ENCODE measurements at regions not wholly inside any gene's neighbourhood (a gene's known extent, or its start where the extent isn't known, plus 50 kb on each side); places are given as distances from the start of the nearest gene placed in this dataset.
A peak's percentile ranks its signal among the peaks of the same experiment; 100 is the strongest.

DNA sequence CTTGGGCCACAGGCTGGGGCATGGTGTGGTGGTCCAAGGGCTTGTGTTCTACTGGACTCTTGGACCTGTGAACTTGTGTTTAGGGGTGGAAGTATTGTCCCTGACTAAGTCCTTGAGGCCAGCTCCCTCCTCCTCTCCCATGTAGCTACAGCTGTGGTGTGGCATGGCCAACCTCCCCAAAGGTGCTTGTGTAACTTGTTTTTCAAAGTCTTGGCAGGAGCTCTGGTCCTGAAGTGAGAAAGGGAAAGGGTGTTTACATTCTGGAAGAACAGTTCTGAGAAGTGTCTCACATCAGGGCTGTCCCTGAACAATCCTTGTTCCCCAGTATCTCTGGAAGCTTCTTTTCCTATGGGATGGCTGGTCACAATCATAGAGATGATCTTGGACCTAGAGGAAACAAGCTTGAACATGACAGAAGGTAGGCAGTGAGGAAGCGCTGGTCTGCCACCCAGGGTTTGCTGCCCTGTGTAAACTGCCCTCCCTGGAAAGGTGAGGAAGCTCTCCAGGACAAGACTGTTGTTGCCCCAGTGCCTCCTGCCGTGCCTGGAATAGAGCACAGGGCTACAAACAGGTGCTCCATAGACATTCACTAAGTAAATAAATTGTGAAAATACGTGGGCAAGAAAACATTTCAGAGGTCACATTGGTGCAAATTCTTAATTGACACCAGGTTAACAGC lies 64.6 kb upstream of the KLF9 start:
- ATAC-seq (peak in 1 of 8 donors; percentile 1), DNase-seq (no peak)
- H3K4me1 ChIP-seq: peaks cover 34 to 85% (median 67%) of the 10 kb centered on the region in 9 donors
- no peaks in the 10 kb centered on the region for H3K36me3 ChIP-seq
- peak overlapping the region; percentile 76 to 94 (median 90) for H3K27ac ChIP-seq
- no peaks in the 10 kb centered on the region for H3K9me3 ChIP-seq
- no peaks in the 10 kb centered on the region for H3K27me3 ChIP-seq
- intact Hi-C loops (cut with DNase I): loop anchor here in 1 of 10 donors (5.0 kb wide), 1 partner anchor 57 kb away; no protein-coding TSS in a partner anchor
- 76 to 81% methylated on average over 3 of the region's 3 CpGs for WGBS, 2 donors
- no peak overlapping the region for H3K4me3 ChIP-seq
- TF ChIP-seq, protein P1, sequence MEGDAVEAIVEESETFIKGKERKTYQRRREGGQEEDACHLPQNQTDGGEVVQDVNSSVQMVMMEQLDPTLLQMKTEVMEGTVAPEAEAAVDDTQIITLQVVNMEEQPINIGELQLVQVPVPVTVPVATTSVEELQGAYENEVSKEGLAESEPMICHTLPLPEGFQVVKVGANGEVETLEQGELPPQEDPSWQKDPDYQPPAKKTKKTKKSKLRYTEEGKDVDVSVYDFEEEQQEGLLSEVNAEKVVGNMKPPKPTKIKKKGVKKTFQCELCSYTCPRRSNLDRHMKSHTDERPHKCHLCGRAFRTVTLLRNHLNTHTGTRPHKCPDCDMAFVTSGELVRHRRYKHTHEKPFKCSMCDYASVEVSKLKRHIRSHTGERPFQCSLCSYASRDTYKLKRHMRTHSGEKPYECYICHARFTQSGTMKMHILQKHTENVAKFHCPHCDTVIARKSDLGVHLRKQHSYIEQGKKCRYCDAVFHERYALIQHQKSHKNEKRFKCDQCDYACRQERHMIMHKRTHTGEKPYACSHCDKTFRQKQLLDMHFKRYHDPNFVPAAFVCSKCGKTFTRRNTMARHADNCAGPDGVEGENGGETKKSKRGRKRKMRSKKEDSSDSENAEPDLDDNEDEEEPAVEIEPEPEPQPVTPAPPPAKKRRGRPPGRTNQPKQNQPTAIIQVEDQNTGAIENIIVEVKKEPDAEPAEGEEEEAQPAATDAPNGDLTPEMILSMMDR (IDR thresholded peaks at IDR 0.05): no peak

- Histone ChIP-seq H3K4me3 (no peak overlapping the region), H3K27ac (peak overlapping the region in 6 of 10 donors; percentile 0 to 94 (median 88)), H3K4me1 (peaks cover 34 to 83% (median 62%) of the 10 kb centered on the region in 9 donors), H3K9me3 (no peaks in the 10 kb centered on the region), H3K36me3 (no peaks in the 10 kb centered on the region), H3K27me3 (no peaks in the 10 kb centered on the region)
- 40 to 47% methylated on average over 2 of the region's 2 CpGs for WGBS, 2 donors
- no peak for DNase-seq
- TF ChIP-seq, protein P1 (IDR thresholded peaks at IDR 0.05): no peak
- ATAC-seq: no peak
- intact Hi-C loops (cut with DNase I): loop anchor here in 1 of 10 donors (5.0 kb wide), 1 partner anchor 56 kb away; no protein-coding TSS in a partner anchor
Measured at GRCh38 chr9:70477907-70478480, 63.5 kb upstream of the KLF9 start.

DNA sequence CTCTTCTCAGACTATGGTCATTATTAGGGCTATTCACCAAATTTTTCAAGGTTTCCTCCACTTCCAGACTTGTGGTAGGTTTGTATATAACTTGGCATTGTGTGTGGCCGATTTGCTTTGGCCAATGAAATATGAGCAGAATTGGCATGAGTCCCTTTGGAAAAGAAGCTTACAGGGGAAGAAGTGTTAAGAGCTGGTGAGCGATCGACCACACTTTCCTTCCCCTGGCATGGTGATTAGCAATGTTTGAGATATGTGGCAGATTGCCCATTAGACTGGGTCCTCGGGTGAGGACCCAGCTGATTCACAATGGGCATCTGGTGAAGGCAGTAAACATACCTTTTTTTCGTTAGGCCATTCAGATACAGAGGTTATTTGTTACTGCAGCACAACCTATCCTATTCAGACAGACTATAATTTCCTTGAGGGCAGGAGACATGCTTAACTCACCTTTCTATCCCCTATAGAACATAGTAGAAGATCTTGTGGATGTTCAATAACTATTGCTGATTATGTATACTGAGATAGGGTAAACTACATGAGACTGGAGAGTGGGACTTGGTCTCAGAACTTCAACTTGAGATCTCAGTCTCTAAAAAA lies 62.8 kb upstream of the KLF9 start:
- ATAC-seq (no peak), DNase-seq (no peak)
- H3K4me3 ChIP-seq: no peak overlapping the region
- no peaks in the 10 kb centered on the region for H3K36me3 ChIP-seq
- H3K27ac ChIP-seq: peak overlapping the region in 1 of 10 donors; percentile 34
- H3K4me1 ChIP-seq: peaks cover 35 to 87% (median 70%) of the 10 kb centered on the region in 9 donors
- no peaks in the 10 kb centered on the region for H3K27me3 ChIP-seq
- H3K9me3 ChIP-seq: no peaks in the 10 kb centered on the region
- WGBS, 2 donors: 76 to 88% methylated on average over 5 of the region's 5 CpGs
- TF ChIP-seq, protein P1 (IDR thresholded peaks at IDR 0.05): no peak
- intact Hi-C loops (cut with DNase I): loop anchor here in 1 of 10 donors (5.0 kb wide), 1 partner anchor 55 kb away; no protein-coding TSS in a partner anchor

GRCh38 chr9:70475211-70475610 lies 60.8 kb upstream of the KLF9 start:
- DNase-seq: no peak
- H3K36me3 ChIP-seq: no peaks in the 10 kb centered on the region
- 32 to 39% methylated on average over 2 of the region's 2 CpGs for WGBS, 2 donors
- peak overlapping the region in 8 of 10 donors; percentile 11 to 64 (median 54) for H3K27ac ChIP-seq
- peaks cover 26 to 87% (median 68%) of the 10 kb centered on the region in 9 donors for H3K4me1 ChIP-seq
- peak in 2 of 8 donors; percentile 47 to 52 for ATAC-seq
- no peak overlapping the region for H3K4me3 ChIP-seq
- no peaks in the 10 kb centered on the region for H3K9me3 ChIP-seq
- TF ChIP-seq, protein P1 (IDR thresholded peaks at IDR 0.05): no peak
- no peaks in the 10 kb centered on the region for H3K27me3 ChIP-seq
- intact Hi-C loops (cut with DNase I): loop anchor here in 1 of 10 donors (5.0 kb wide), 1 partner anchor 53 kb away; no protein-coding TSS in a partner anchor

Data from heart right ventricle (tissue), 16 donors.